ENCODE measurements at regions not wholly inside any gene's neighbourhood (a gene's known extent, or its start where the extent isn't known, plus 50 kb on each side); places are given as distances from the start of the nearest gene placed in this dataset.
A peak's percentile ranks its signal among the peaks of the same experiment; 100 is the strongest.

DNA sequence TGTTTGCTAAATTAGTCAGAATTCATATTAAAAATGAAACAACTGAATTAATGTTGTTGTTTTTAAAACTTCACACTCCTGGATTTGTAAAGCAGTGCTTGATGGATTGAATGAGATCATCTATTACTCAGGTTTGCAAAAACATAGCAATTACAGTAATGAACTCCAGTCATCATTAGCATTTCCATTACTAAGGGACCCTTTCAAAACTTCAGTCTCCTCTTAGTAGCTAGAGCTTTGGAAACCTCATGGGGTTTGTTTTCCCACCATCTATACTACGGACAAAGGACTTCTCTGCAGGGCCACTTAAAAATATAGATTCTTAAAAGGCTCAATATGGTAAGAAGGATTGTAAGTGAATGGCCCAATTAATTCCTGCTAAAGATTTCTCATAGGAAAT, 174.5 kb upstream of the PRNP start:
- DNase-seq: no peak

GRCh38 chr20:4509825-4510522, 176.3 kb upstream of the PRNP start:
- no peak for DNase-seq

GRCh38 chr20:4508773-4509172, 177.5 kb upstream of the PRNP start:
- DNase-seq: no peak

- no peak for DNase-seq
Observed at GRCh38 chr20:4507288-4507719, 179.0 kb upstream of the PRNP start.

DNA sequence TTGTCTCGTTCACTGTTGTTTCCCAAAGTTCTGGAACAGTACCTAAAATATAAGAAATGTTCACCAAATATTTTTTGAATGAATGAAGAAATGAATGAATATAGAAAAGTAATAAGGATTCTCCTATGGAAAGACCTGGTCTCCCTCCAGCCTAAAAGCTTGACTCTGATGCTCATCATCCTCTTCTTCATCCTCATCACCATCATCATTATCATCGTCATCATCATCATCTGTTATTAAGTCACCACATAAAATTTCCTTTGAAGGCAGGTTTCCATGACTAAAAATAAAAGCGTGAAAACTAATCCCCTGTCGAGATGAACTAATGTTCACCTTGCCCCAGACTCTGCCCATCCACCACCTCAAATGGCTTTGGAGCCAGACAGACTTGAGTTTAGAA, 181.4 kb upstream of the PRNP start:
- no peak for DNase-seq

DNA sequence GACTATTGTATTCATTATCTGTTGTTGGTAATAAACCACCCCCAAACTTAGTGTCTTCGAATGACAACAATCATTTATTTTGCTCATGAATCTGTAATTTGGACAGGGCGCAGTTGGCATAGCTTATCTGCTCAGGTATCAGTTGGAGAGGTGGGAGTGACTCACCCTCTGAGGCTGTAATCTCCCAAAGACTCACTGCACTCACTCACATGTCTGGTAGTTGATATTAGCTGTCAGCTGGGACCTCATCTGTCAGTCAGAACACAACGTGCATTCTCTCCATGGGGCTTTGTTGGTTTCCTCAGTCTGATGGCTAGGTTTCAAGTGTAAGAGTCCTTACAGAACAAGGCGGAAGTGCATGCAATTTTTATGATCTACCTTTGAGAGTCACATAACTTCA, 183.5 kb upstream of the PRNP start:
- DNase-seq: no peak

DNA sequence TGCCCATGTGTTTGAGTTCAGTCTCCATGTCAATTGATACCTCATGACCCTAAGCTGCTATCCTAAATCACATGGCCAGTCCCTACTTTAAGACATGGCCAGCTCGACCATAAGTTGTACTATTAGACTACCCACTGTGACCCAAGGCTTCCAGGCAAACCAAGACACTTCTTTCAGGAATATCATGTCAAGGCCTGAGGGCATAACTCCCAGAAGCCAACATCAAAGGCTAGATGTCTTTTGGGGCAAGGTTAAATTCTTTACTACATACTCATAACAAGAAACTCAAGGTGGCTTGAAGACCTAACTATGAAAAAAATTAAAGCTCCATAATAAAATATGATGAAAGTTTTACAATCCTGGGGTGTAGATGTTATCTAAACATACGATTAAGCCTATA, 192.9 kb upstream of the PRNP start:
- no peak for DNase-seq

GRCh38 chr20:4491643-4492042, 194.6 kb upstream of the PRNP start:
- no peak for DNase-seq

DNA sequence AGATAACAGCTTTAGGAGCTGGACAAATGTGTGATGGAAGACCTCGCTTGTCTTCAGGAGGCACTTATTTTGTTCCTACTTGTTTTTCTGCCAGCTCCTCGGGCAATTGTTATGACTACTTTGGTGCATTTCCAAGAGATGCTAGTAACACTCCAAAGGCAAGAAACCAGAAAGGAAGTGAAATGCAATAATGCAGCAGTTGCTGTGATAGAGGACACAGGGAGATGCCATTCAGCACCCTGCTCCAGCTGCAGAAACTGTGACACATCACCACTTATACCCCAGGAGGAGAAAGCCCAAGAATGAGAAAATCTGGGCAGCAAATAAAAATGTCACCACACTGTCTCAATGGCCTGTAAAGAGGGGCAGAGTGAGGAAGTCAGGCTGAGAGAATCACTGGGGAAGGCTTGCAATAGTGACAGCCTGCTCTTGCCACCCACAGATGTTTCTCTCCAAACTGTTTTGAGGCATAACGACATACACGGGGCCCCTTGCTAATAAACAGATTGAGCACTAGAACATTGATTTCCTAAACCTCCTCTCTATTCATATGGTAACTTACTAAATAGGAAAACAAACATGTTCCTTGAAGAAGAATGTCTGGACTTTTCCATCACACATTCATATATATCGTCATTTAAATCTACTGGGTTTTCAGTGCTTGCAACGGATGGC, 195.5 kb upstream of the PRNP start:
- no peak for DNase-seq

- no peak for DNase-seq
Observed at GRCh38 chr20:4490045-4490444, 196.2 kb upstream of the PRNP start.

DNA sequence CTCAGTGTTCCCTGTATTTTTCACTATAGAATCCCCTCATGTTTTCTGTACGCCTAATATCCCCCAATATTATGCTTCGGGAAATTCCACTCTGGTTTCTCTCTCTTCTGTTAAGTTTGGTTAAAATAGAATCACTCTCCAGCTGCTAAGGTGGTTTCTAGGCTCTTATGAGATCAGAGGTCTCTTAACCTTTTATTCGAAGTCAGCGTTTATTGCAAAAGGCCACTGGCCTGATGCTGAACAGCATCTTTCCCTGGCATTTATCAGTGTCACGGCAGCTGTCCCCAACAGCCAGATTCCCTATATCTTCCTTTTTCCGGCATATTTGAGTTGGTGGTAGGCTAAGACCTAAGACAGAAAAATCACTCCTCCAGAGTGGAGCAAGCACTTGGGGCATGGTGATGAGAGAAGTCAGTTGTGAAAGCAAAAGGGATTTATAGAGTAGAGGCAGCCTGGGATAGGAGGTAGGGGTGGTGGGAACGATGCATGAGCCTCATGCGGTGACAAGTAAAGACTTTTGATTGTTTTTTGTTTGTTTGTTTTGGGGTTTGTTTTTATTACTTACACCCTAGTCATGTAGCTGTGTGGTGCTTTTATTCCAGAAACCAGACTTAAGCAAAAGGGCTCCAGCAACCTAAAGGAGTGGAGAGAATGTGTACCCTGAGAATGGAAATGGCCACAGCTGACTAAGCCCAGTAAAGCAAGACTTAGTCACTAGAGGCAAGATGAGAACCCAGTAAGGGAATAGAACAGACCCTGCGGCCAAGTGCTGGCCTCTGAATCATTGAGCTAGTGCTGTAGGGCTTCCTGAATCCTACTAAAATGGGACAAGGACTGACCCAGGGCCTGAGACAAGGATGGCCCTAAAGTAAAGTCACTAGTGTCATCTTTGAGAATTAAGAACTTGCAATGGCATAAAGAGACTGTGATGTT, 197.6 kb upstream of the PRNP start:
- DNase-seq: no peak

- peak; percentile 97 for DNase-seq
Observed at GRCh38 chr20:4484379-4484997, 201.8 kb upstream of the PRNP start.

- peak; percentile 66 for DNase-seq
Observed at GRCh38 chr20:4483961-4484360, 202.3 kb upstream of the PRNP start.

DNA sequence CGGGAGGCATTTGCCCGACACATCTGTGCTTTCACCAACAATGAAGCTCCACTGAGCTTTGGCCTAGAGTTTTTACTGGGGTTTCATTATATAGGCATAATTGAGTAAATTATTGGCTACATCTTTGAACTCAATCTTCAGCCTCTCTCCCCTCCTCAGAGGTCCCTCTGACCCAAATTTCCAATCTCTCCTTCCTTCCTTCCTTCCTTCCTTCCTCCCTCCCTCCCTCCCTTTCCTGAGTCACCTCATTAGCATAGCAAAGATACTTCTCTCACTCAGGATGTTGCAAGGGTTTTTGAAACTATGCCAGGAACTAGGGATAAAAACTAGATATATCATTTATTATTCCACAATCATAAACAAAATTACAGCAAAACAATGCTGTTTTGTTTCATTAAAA, 202.8 kb upstream of the PRNP start:
- peak; percentile 24 for DNase-seq

DNA sequence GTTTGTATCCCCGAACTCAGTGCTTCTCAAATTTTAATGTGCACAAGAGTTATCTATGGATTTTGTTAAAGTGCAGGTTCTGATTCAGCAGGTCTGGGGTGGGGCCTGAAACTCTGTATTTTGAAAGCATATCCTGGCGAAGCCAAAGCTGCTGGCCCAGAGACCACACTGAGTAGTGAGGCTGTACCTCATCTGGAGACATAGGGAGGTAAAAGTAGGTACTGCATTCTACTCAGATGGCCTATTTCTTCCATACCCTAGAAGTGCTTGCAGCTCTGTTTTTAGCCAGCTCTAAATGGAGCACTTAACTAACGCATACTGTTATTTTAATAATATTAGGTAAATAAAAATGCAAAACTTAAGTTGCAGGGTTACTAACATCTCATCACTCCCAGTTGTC, 206.2 kb upstream of the PRNP start:
- DNase-seq: no peak

DNA sequence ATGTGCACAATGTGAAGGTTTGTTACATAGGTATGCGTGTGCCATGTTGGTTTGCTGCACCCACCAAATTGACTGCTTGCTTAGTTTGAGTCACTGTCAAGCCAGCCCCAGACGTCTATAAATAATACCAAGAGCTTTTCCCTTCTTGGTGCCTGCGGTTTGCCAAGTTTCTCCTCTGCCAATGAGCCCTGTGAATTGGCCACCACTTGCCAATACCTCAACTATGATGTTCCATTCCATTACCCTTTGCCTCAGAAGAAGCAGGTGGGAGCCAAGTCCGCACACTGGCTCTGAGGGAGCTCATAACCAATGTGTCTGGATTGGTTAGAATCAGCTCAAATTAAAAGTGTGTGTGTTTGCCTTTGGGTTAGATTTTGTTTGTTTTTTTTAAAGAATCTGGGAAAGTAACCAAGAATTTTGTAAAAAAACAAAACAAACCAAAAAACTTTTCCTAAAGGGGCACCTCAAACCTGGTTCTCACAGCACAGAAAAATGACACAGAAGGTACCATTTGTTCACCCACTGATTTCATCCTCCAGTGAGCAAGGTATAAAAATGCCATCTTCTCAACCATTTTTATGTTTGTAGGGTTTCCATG, 209.3 kb upstream of the PRNP start:
- no peak for DNase-seq

- no peak for DNase-seq
Observed at GRCh38 chr20:4472906-4473305, 213.3 kb upstream of the PRNP start.

GRCh38 chr20:4471221-4471620, 215.0 kb upstream of the PRNP start:
- DNase-seq: no peak

- DNase-seq: peak; percentile 70
Observed at GRCh38 chr20:4470375-4470774, 215.9 kb upstream of the PRNP start.

DNA sequence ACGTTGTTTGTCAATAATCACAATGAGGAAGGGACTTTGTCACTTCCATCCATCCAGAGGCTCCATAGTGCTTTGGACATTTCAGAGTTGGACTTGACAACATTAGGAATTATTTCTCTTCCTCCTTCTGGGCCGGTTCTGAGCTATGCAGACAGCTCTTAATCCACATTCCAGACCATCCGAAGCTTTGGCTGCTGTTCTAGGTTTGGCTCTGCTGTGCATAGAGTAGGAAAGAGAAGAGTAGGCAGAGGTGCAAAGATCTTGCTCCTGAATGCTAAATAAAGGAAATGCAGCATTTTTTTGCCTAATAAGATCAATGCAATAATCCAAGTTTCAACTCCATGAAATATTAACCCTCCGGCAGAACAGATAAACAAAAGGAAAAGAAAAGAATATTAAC, 216.3 kb upstream of the PRNP start:
- no peak for DNase-seq

DNA sequence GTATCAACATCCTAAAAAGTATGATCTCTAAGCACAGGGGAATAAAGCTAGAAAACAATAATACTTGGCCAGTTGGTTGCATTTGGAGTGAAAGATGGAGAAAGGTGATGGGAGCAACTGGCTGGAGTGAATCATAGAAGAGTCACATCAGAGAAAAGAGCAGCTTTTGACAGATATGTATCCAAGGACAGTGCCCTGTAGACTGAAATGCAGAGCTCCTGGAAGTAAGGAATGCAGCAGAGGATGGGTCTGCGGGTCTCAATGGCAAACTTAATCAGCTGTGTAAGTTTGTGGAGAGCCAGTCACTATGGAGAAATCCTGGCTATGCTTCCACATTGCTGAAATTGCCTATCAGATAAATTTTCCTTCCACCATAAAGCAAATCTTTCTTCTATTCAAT, 218.1 kb upstream of the PRNP start:
- no peak for DNase-seq

- peak; percentile 21 for DNase-seq
Observed at GRCh38 chr20:4465855-4466545, 216.9 kb upstream of the ADRA1D start.

Data from NCI-H1105 treated with DMSO at 0.1 percent for 48 hours (cell line).